ENCODE measurements at regions not wholly inside any gene's neighbourhood (a gene's known extent, or its start where the extent isn't known, plus 50 kb on each side); places are given as distances from the start of the nearest gene placed in this dataset.

DNA sequence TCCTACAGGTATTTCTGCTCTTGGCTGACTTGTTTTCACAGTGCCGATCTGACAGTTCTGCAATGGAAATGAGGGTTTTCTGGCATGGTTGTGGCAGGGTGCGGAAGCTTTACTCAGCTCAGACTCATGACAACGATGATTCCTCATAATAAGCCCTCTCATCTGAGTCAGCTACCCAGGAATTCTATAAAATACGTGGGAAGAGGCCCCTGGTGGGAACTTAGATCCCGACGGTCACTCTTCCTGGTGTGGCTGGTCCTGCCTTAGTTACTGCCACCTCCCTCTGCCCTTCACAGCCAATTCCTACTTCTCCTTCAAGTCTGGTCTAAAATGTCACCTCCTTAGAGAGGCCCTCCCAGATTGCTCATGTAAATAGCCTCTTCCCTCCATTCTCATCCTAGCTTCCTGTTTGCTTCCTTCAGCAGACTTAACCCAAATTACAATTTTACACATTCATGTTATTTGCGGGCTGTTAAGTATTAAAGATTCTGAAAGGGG lies 104.2 kb upstream of the MAP1LC3B2 start:
- H3K27ac ChIP-seq (ENCODE audit: low read depth, low read length), result no peak overlapping the region
- H3K4me3 ChIP-seq (ENCODE audit: low read depth, low read length), result no peak overlapping the region
- H3K4me1 ChIP-seq (ENCODE audit: control insufficient read depth, insufficient read depth, low read length), result peaks cover 25% of the 10 kb centered on the region
- no peaks in the 10 kb centered on the region for H3K27me3 ChIP-seq (ENCODE audit: control insufficient read depth, insufficient read depth, low read length)
- no peaks in the 10 kb centered on the region for H3K36me3 ChIP-seq (ENCODE audit: control insufficient read depth, insufficient read depth, low read length)
- no peaks in the 10 kb centered on the region for H3K9me3 ChIP-seq (ENCODE audit: control insufficient read depth, insufficient read depth, low read depth, low read length)
- H3K9ac ChIP-seq (ENCODE audit: low read length), result peak overlapping the region; percentile 56

DNA sequence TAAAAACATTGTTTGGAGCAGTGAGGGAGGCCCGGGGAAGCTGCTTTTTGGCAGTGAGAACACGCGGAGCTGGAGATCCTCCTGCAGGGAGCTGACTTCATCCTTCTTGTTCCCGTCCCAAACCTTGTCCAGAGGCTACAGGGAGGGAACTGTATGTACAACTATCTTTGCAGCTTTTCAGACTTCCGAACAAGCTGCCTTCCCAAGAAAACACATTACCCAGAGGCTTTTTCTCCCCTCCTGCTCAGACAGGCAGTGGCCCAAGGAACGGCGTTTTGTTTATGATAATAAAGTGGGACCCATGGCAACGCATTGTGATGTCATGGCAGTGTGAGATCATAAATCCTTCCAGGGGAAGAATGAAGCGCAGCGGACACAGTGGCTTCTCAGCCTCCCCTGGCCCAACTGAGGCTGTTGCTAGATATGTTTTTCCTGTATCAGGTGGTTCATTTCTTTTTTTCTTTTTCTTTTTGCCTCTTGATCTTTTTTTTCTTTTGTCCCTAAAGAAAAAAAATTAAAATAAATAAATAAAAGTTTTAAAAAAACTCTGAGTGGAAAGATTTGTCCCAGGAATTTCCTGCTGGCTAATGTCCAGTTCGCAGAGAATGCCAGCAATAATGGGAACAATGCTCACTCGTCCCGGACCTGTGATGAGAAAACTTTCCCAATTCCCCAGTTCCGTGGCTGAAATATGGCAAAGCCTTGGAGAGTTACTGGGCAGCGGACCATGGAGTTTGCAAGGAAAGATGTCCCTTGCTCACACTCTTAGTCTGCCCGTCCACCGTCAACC lies 103.4 kb upstream of the MAP1LC3B2 start:
- Histone ChIP-seq H3K9ac (ENCODE audit: low read length) (peak overlapping the region; percentile 56), H3K36me3 (ENCODE audit: control insufficient read depth, insufficient read depth, low read length) (no peaks in the 10 kb centered on the region), H3K27me3 (ENCODE audit: control insufficient read depth, insufficient read depth, low read length) (no peaks in the 10 kb centered on the region), H3K27ac (ENCODE audit: low read depth, low read length) (no peak overlapping the region), H3K4me3 (ENCODE audit: low read depth, low read length) (no peak overlapping the region), H3K9me3 (ENCODE audit: control insufficient read depth, insufficient read depth, low read depth, low read length) (no peaks in the 10 kb centered on the region), H3K4me1 (ENCODE audit: control insufficient read depth, insufficient read depth, low read length) (peaks cover 30% of the 10 kb centered on the region)

DNA sequence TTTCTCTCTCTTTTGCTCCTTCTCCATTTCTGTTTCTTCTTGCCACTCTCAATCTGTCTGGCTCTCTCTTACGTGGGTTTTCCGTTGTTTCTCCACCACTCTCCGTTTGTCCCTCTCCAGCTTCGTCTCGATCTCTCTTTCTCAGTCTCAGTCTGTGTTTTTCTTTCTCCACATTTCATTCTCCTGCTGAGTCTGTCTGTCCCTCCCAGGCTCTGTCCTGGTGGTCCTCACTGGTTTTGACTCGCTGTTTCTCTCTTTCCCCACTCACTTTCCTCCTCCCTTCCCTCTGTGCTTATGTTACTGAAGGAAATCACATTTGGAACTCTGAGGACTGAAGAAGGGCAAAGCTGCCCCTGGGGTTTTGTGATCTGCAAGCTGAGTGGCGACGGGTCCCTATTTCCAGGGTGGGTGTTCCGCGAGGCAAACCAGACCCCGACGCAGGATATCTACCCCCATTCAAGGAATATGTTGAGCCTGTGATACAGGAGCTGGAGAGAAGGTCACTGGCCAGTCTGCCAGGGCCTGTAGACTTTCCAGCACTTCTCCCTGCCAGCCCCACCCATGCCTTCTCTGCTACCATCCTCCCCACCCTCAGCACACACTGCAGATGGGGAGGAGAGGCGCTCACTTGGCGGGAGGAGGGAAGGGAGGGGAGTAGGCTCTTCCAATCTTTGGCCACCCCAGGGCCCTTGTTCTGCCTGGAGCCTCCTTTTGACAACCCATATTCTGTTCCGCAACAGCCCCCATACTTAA lies 102.7 kb upstream of the MAP1LC3B2 start:
- Histone ChIP-seq H3K4me1 (ENCODE audit: control insufficient read depth, insufficient read depth, low read length) (peaks cover 30% of the 10 kb centered on the region), H3K27ac (ENCODE audit: low read depth, low read length) (no peak overlapping the region), H3K9ac (ENCODE audit: low read length) (no peak overlapping the region), H3K4me3 (ENCODE audit: low read depth, low read length) (no peak overlapping the region), H3K36me3 (ENCODE audit: control insufficient read depth, insufficient read depth, low read length) (no peaks in the 10 kb centered on the region), H3K27me3 (ENCODE audit: control insufficient read depth, insufficient read depth, low read length) (no peaks in the 10 kb centered on the region), H3K9me3 (ENCODE audit: control insufficient read depth, insufficient read depth, low read depth, low read length) (no peaks in the 10 kb centered on the region)

DNA sequence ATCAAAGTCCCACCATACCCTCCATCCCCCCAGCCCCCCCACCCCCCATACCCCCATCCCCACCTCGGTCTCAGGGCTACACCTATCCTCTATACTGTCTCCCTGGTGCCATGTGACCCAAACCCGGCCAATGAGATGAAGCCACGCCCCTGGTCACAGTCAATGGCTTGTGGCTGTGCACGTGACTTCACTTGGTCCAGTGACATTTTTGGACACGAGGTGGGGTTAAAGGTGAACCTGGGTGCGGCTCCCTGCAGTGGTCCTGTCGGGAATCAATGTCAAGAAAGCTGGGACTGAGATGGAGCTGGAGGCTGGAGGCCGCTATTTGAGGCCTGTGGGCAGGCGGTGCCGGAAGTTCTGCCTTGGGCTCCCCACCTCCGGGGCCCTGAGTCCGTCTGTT lies 100.7 kb upstream of the MAP1LC3B2 start:
- Histone ChIP-seq H3K36me3 (ENCODE audit: control insufficient read depth, insufficient read depth, low read length) (no peaks in the 10 kb centered on the region), H3K4me3 (ENCODE audit: low read depth, low read length) (no peak overlapping the region), H3K4me1 (ENCODE audit: control insufficient read depth, insufficient read depth, low read length) (peaks cover 30% of the 10 kb centered on the region), H3K9ac (ENCODE audit: low read length) (no peak overlapping the region), H3K9me3 (ENCODE audit: control insufficient read depth, insufficient read depth, low read depth, low read length) (no peaks in the 10 kb centered on the region), H3K27me3 (ENCODE audit: control insufficient read depth, insufficient read depth, low read length) (no peaks in the 10 kb centered on the region), H3K27ac (ENCODE audit: low read depth, low read length) (no peak overlapping the region)

DNA sequence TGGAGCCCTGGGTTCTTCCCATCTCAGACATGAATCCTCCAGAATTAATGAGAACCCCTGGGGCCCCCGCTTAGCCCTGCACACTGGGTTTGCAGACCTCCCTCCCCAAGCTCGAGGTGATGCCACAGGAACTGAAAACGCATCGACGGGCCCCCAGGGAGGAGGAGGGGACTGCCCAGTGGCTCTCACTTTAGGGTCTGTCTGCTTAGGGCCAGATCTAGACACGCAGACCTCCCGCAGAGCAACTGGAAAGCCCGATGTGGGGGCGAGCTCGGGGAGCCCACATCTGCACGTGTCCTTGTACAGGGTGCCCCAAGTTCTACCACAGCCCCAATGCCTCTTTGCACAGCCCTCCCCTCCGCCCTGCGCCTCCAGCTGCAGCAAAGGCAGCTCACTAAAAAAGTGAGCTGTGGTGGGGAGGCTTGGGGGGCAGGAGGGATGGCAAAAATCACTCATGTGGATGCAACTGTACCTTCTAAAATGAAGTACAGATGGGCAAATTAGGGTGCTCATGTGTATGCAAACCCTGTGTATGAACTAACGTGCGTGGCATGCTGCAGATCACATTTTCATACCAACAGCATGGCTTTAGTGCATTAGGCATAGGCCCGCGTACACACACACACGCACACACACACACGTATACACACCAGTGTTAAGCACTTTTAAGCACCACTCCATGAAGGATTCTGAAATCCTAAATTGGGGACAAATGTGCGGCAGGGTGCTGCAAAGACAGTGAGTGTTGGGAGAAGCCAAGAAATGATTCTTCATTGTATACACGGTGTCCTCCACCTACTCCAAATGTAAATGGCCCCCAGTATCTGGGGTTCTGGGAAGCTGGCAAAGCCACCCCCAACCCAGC lies 99.9 kb upstream of the MAP1LC3B2 start:
- H3K36me3 ChIP-seq (ENCODE audit: control insufficient read depth, insufficient read depth, low read length), result no peaks in the 10 kb centered on the region
- no peaks in the 10 kb centered on the region for H3K9me3 ChIP-seq (ENCODE audit: control insufficient read depth, insufficient read depth, low read depth, low read length)
- H3K4me3 ChIP-seq (ENCODE audit: low read depth, low read length), result no peak overlapping the region
- no peak overlapping the region for H3K27ac ChIP-seq (ENCODE audit: low read depth, low read length)
- H3K27me3 ChIP-seq (ENCODE audit: control insufficient read depth, insufficient read depth, low read length), result no peaks in the 10 kb centered on the region
- peaks cover 30% of the 10 kb centered on the region for H3K4me1 ChIP-seq (ENCODE audit: control insufficient read depth, insufficient read depth, low read length)
- no peak overlapping the region for H3K9ac ChIP-seq (ENCODE audit: low read length)

DNA sequence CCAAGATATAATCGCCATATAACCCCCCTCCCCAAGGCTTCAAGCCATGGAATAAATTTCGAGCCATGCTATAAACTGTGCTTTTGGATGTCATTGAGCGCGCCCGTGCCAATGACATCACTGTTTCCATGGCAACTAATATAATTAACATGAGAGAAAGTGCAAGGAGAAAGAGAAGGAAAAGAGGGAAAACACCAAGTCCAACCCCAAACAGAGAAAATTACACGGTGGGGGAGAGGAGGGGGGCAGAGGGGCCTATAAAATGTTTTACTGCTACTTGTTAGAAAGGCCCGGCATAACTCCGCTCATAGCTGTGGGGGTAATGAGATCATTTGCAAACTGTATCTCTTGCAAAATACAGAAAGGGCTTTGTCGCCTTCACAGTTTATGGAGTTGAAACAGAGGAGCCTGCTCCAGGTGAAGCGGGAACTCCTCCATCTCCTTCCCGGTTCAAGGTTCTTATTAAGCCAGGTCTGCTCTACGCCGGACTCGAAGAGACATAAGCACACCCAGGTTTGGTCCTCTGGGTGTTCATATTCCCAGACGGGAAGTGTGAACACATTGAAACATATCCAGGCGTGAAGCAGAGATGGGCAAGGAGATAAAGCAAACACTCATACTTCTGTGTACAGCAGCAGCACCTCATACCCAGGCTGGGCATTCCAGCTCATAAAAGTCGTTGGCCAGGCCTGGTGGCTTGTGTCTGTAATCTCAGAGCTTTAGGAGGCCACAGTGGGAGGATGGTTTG lies 99.1 kb upstream of the MAP1LC3B2 start:
- Histone ChIP-seq H3K27ac (ENCODE audit: low read depth, low read length) (no peak overlapping the region), H3K9ac (ENCODE audit: low read length) (no peak overlapping the region)

GRCh38 chr12:116461060-116461459 lies 98.1 kb upstream of the MAP1LC3B2 start:
- Histone ChIP-seq H3K36me3 (ENCODE audit: control insufficient read depth, insufficient read depth, low read length) (no peaks in the 10 kb centered on the region), H3K9me3 (ENCODE audit: control insufficient read depth, insufficient read depth, low read depth, low read length) (no peaks in the 10 kb centered on the region), H3K27ac (ENCODE audit: low read depth, low read length) (no peak overlapping the region), H3K9ac (ENCODE audit: low read length) (no peak overlapping the region), H3K4me1 (ENCODE audit: control insufficient read depth, insufficient read depth, low read length) (peaks cover 17% of the 10 kb centered on the region; the same call in 1 of the 2 replicates), H3K27me3 (ENCODE audit: control insufficient read depth, insufficient read depth, low read length) (no peaks in the 10 kb centered on the region), H3K4me3 (ENCODE audit: low read depth, low read length) (no peak overlapping the region)

More for the DNA sequence above, 99.1 kb upstream of the MAP1LC3B2 start:
- H3K4me3 ChIP-seq (ENCODE audit: low read depth, low read length), result no peak overlapping the region
- H3K9me3 ChIP-seq (ENCODE audit: control insufficient read depth, insufficient read depth, low read depth, low read length), result no peaks in the 10 kb centered on the region
- H3K36me3 ChIP-seq (ENCODE audit: control insufficient read depth, insufficient read depth, low read length), result no peaks in the 10 kb centered on the region
- H3K27me3 ChIP-seq (ENCODE audit: control insufficient read depth, insufficient read depth, low read length), result no peaks in the 10 kb centered on the region
- H3K4me1 ChIP-seq (ENCODE audit: control insufficient read depth, insufficient read depth, low read length), result peaks cover 25% of the 10 kb centered on the region

DNA sequence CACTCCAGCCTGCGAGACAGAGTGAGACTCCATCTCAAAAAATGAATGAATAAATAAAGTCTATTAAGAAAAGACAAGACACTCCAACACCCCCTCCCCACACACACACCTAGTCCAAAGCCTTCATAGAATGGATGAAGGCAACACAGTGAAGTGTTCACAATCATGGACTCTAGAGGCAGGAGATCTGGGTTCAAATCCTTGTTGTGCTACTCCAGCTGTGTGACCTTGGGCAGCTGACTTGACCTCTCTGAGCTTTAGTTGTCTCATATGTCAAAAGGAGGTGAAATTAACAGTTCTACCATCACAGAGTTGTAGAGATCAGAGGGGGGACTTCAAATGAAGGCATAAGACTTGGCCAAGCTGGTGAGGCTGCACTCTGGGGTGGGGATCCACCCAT lies 95.8 kb upstream of the MAP1LC3B2 start:
- H3K4me1 ChIP-seq (ENCODE audit: control insufficient read depth, insufficient read depth, low read length), result peaks cover 6% of the 10 kb centered on the region; the same call in 1 of the 2 replicates
- no peak overlapping the region for H3K9ac ChIP-seq (ENCODE audit: low read length)
- no peaks in the 10 kb centered on the region for H3K9me3 ChIP-seq (ENCODE audit: control insufficient read depth, insufficient read depth, low read depth, low read length)
- H3K27ac ChIP-seq (ENCODE audit: low read depth, low read length), result no peak overlapping the region
- H3K36me3 ChIP-seq (ENCODE audit: control insufficient read depth, insufficient read depth, low read length), result no peaks in the 10 kb centered on the region
- H3K4me3 ChIP-seq (ENCODE audit: low read depth, low read length), result no peak overlapping the region
- no peaks in the 10 kb centered on the region for H3K27me3 ChIP-seq (ENCODE audit: control insufficient read depth, insufficient read depth, low read length)

DNA sequence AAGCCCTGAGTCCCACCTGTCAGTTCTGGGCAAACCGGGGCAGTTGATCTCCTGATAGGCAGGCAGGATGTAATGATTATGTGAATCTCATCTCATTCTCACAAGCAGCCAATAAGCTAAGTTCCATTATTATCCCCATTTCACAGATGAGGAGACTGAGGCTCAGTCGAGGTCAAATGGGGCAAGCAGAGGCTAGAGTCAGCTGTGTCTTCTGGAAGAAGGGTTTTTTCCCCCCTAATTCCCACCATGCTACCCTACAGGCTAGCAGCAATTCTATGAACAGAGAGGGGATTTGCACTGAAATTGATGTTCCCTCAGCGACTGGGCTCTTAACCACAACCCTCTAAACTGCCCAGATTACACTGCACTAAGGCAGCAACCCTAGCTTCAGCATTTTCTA lies 93.8 kb upstream of the MAP1LC3B2 start:
- peaks cover under 1% of the 10 kb centered on the region; the same call in 1 of the 2 replicates for H3K4me1 ChIP-seq (ENCODE audit: control insufficient read depth, insufficient read depth, low read length)
- no peaks in the 10 kb centered on the region for H3K27me3 ChIP-seq (ENCODE audit: control insufficient read depth, insufficient read depth, low read length)
- no peaks in the 10 kb centered on the region for H3K9me3 ChIP-seq (ENCODE audit: control insufficient read depth, insufficient read depth, low read depth, low read length)
- H3K27ac ChIP-seq (ENCODE audit: low read depth, low read length), result no peak overlapping the region
- H3K36me3 ChIP-seq (ENCODE audit: control insufficient read depth, insufficient read depth, low read length), result no peaks in the 10 kb centered on the region
- no peak overlapping the region for H3K9ac ChIP-seq (ENCODE audit: low read length)
- no peak overlapping the region for H3K4me3 ChIP-seq (ENCODE audit: low read depth, low read length)

DNA sequence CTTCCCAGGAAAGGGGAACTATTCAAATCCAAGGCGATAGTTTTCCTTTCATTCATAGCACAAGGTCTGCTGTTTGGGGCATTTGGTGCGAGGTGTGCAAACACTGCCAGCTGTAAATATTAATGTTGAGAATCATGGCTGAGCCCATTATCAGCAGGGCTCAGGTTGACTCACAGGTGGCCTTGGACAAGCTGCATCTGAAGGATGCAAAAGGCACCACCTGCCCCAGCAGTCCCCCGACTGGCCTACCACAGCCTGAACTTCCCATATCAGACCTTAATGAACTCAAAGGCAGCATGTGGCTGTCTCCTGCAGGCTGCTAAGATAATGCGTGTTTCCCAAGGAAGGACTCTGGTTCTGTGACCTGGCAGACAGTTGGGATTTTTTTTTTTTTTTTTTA lies 93.3 kb upstream of the MAP1LC3B2 start:
- Histone ChIP-seq H3K4me3 (ENCODE audit: low read depth, low read length) (no peak overlapping the region), H3K27me3 (ENCODE audit: control insufficient read depth, insufficient read depth, low read length) (no peaks in the 10 kb centered on the region), H3K9me3 (ENCODE audit: control insufficient read depth, insufficient read depth, low read depth, low read length) (no peaks in the 10 kb centered on the region), H3K4me1 (ENCODE audit: control insufficient read depth, insufficient read depth, low read length) (no peaks in the 10 kb centered on the region), H3K9ac (ENCODE audit: low read length) (no peak overlapping the region), H3K36me3 (ENCODE audit: control insufficient read depth, insufficient read depth, low read length) (no peaks in the 10 kb centered on the region), H3K27ac (ENCODE audit: low read depth, low read length) (no peak overlapping the region)
